ENCODE measurements at regions not wholly inside any gene's neighbourhood (a gene's known extent, or its start where the extent isn't known, plus 50 kb on each side); places are given as distances from the start of the nearest gene placed in this dataset.

DNA sequence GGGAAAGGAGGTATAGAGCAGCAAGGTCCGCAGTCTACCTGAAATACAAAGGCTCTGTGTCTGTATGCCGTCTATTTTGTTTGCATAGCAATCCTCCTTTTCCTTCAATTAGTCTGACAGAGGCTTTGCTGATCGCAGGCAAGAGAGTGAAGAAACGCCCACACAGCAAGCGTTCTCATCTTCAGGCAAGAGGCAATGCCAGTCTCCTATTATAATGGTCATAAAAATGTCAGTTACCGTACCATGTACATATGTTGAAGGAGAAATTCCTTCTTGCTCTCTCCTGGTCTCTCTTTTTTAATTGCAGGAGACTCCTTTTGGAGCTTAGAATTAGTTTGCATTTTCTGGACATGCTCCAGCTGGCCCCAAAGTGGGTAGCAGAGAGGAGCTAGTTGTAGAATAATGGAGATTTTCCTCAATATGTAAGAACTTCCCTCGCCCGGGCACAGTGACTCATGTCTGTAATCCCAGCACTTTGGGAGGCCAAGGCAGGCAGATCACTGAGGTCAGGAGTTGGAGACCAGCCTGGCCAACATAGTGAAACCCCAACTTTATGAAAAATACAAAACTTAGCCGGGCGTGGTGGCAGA is 139.5 kb downstream of the PFKFB3 start:
- no peak for DNase-seq (ENCODE audit: low read depth)

GRCh38 chr10:6343305-6344010 is 140.7 kb downstream of the PFKFB3 start:
- DNase-seq (ENCODE audit: low read depth) = no peak

- DNase-seq (ENCODE audit: low read depth) = no peak
These were observed 142.7 kb downstream of the PFKFB3 start for GRCh38 chr10:6345404-6345803.

- no peak for DNase-seq (ENCODE audit: low read depth)
These were observed 143.9 kb downstream of the PFKFB3 start for GRCh38 chr10:6346631-6347030.

GRCh38 chr10:6347391-6347951 is 144.7 kb downstream of the PFKFB3 start:
- DNase-seq (ENCODE audit: low read depth) = peak; percentile 45

GRCh38 chr10:6348096-6348874 is 145.6 kb downstream of the PFKFB3 start:
- DNase-seq (ENCODE audit: low read depth) = peak; percentile 79

DNA sequence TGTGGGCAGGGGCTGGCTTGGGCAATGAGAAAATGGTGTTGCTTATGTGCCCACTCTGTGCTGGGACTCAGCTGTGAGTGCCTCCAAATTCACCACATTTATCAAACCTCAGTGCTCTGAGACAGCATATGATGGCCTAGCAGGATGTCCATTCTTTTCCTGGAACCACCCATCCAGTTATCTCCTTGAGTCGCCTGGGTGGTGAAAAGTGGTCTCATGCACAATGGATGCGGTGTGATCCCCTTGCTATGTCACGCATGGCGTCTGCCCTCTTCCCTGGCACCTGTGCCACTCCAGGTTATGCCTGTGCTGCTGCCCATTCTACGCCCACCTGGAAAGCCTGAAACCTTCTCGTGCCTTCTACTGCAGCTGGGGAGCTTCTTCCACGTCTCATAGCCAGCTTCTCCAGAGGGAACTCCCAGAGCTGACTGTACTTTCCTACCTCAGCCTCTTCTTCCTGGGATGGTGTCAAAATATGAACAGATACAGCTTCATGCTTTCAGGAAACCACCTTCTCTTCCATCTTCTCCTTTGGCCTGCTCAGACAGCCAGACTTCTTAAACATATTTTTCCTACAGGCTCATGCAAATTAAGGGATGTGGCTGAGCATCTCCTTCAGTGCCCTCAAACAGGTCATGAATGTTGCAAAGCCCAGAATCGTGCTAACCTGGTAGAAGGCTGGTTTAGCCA is 147.3 kb downstream of the PFKFB3 start:
- no peak for DNase-seq (ENCODE audit: low read depth)

GRCh38 chr10:6350609-6351008 is 147.9 kb downstream of the PFKFB3 start:
- no peak for DNase-seq (ENCODE audit: low read depth)

GRCh38 chr10:6351495-6351894 is 148.8 kb downstream of the PFKFB3 start:
- DNase-seq (ENCODE audit: low read depth) = no peak

GRCh38 chr10:6353526-6353925 is 150.8 kb downstream of the PFKFB3 start:
- no peak for DNase-seq (ENCODE audit: low read depth)

- DNase-seq (ENCODE audit: low read depth) = no peak
These were observed 151.5 kb downstream of the PFKFB3 start for GRCh38 chr10:6354168-6354772.

GRCh38 chr10:6356280-6356793 is 153.6 kb downstream of the PFKFB3 start:
- no peak for DNase-seq (ENCODE audit: low read depth)

DNA sequence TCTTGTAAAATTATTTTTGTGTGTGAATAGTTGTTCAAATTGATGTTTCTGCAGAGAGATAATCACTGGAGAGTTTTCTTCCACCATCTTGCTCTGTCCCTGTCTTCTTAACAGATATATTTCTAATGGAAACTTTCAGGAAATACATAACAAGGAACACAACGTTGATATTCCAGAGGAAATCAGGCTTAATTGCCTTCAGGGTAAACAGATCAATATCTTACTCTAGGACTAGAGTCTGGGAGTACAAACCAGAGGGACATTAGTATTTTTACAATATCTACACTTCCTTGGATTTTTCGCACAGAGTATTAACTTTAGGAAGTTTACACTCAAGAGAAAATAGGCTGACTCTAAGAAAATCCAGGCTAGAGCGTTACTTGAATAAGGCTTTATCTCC is 159.1 kb downstream of the PFKFB3 start:
- DNase-seq (ENCODE audit: low read depth) = no peak

DNA sequence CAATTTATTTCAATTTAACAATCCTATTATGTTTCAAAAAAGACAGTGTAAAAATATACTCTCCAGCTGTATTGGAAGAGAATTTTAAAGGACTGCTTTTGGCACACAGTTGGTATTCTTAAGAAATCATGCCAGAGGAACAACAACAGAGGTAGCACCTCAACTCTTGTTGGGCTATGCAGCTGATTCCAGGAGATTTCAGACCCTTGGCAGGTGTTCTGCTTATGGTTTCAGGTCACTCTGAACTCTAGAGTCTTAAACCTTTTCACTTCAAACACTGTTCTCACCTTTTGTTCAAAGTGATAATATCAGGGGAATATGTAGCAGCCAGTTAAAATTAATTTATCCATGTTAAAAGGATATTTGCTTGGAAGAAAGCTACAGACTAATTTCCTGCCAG is 160.1 kb downstream of the PFKFB3 start:
- no peak for DNase-seq (ENCODE audit: low read depth)

- no peak for DNase-seq (ENCODE audit: low read depth)
These were observed 160.8 kb downstream of the PFKFB3 start for GRCh38 chr10:6363511-6363910.

- DNase-seq (ENCODE audit: low read depth) = no peak
These were observed 161.6 kb downstream of the PFKFB3 start for GRCh38 chr10:6364283-6364682.

DNA sequence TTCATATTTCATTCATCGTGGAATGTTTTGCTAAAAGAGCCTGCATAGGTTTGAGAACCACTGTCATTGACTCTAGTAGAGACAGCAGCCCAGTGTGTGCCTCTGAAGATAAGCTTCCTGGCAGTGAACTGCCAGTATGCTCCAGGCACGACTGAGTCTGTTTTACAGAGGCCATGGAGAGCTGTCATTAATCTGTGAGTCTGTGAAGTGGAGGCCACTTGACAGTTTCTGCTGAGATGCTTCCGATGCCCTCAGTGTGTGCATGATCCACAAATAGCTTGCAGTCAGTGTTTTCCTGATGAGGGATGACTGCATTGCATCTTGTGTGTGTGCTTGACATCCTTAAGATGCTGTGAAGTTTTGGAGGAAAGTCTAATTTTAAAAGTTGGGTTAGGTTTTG is 162.2 kb downstream of the PFKFB3 start:
- DNase-seq (ENCODE audit: low read depth) = no peak

- no peak for DNase-seq (ENCODE audit: low read depth)
These were observed 162.7 kb downstream of the PFKFB3 start for GRCh38 chr10:6365384-6365783.
